ENCODE measurements at regions not wholly inside any gene's neighbourhood (a gene's known extent, or its start where the extent isn't known, plus 50 kb on each side); places are given as distances from the start of the nearest gene placed in this dataset.
A peak's percentile ranks its signal among the peaks of the same experiment; 100 is the strongest.

DNA sequence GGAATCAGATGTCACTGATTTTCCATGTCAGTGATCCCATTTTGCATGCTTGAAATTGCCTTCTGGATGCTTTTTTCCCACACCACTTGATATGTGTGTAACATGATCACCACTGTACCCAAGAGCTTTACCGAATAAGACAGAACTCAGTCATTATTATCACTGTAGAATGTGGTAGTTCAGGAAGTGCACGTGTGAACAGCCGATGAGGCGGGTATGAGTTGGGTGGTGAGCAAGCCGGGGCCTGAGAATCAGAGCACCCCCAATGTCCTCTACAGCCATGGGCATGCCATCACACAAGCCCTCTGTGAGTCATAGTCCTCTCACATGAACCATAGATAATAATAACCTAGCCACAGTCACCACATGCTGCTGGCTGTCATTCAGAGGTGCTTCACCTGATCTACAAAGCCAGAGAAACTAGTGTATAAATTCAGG lies 470.8 kb downstream of the SOX2 start:
- DNase-seq (ENCODE audit: insufficient read length, low spot score) (no peak), FAIRE-seq (no peak)

DNA sequence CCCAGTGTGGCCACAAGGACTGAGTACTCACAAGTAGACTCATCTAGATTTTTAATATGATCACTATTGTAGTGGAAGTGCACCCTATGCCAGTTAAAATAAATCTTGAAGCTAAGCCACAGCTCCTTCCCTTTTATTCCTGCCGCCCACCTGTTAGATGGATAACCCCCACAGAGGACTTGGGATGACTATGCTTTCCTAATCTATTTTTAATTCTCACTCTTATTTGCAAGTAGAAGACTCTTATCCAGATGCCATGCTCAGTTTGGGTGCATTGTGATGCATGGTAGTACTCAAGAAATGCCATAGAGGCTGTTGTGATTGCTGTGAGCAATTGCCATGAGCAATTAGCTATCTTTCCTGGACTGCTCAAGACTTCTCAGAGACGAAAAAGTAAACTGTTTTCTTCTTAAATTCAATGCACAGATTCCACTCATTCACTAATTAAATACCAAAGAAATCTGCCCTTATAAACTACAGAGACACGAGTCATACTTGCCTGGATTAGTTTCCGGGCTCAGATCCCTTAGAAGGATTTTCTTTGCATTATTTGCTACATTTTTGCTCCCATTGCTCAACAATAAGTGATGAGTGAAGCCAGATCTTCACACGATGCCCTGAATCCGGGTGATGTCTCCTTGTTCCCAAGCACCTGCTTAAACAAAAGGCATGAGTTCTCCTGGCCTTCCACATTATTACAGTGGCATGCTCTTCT lies 472.1 kb downstream of the SOX2 start:
- no peak for FAIRE-seq

DNA sequence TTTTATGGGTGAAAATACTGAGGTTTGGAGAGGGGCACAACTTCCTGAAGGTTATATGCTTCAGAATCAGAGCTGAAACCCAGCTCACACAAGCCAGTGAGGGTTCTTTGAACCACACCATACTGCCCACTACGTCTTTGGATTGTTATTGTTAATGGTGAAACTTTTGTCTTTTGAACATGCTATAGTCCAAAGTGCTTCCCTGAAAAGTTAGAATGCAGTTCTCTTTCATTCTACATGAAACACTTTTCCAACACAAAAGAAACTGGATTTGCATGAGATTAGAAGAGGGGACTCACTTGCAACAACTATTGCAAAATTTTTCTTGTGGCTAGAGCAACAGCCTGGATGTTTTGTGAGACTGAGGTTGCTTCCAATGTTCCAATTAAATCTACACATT lies 473.6 kb downstream of the SOX2 start:
- FAIRE-seq (no peak), DNase-seq (ENCODE audit: insufficient read length, low spot score) (no peak)

More for the DNA sequence above, 472.1 kb downstream of the SOX2 start:
- DNase-seq (ENCODE audit: insufficient read length, low spot score) = no peak

DNA sequence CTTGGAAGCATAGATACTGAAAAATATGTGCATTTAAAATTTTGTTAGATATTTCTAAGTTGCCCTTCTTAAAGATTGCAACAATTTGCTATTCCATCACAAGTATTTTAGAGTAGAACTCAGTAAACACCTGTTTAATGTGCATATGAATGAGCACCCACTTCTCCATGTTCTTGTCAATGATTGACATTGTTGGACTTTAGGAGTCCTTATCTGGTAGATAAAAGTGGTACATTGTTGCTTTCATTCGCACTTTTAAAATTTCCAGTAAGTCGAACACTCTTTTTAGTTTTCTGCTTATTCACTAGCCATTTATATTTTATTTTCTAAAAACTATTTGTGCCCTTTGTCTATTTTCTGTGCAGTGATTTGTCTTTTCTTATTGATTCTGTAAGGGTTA lies 478.3 kb downstream of the SOX2 start:
- DNase-seq (ENCODE audit: insufficient read length, low spot score) (no peak), FAIRE-seq (no peak)

DNA sequence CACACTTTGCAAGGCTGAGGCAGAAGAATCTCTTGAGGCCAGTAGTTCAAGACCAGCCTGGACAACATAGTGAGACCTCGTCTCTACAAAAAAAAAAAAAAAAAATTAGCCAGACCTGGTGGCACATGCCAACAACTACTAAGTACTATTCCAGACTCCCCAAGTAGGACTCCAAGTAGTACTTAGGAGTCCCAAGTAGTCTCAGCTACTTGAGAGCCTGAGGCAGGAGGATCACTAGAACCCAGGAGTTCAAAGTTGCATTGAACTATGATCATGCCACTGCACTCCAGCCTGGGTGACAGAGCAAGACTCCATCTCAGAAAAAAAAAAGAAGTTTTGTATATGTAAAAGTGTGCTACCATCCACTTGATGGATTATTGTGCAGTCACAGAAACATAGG lies 486.6 kb downstream of the SOX2 start:
- DNase-seq (ENCODE audit: insufficient read length, low spot score) (no peak), FAIRE-seq (no peak)

DNA sequence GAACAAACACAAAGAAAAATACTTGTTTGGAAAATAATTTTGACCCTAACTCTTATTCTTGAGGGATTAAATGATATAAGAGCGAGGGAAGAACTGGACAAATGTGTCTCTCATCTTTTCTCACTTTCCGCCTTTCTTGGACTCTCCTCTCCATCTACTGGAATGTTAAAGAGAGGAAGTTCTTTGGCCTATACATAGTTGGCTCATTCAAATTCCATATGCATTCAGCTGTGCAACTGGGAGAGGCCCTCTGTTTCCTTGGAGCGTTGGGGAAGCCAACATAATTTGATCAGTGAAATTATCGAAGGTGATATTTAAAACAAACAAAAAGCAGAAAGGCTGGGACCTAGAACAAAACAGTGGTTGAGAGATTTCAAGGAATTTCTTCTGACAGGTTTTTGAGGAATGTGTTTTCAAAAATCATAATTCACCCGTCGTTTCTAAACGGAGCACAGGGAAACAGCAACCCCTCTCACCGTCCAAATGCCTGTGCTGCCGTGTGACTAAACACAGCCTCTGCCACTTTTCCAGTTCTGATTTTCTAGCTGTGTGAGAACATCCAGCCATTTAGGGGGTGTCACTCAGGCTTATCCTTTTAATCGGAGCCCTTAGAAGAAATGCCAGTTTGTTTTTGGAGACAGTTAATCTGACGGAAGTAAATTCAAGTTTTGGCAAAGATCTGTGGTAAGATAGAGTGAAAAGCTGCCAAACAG lies 489.9 kb downstream of the SOX2 start:
- FAIRE-seq = no peak

DNA sequence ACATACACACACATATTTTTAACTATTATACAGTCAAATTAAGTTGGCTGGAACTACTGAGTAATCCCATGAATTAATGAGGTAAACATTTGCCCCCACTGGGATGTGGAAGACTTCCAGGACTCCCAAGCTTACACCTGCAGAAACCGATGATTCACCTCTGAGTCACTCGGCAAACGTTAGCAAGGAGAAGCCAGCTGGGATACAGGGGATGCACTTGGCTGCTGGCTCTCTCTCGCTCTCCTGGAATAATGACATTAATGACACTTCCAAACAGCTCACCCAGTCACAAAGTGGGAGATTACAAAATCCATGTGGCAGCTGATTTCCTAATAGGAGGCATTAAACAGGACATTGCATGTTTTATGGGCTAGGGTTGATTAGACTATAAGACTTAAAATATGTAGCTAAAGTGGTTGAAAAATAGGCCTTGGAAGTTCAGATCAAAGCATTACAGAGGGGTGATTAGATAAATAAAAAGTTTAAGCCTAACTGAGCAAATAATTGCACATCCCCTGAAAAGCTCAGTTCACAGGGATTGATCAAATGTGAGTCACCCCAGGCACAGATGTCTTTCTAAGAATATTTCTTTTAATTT lies 500.9 kb downstream of the SOX2 start:
- DNase-seq (ENCODE audit: insufficient read length, low spot score) = peak; percentile 25

More for the DNA sequence above, 489.9 kb downstream of the SOX2 start:
- no peak for DNase-seq (ENCODE audit: insufficient read length, low spot score)

DNA sequence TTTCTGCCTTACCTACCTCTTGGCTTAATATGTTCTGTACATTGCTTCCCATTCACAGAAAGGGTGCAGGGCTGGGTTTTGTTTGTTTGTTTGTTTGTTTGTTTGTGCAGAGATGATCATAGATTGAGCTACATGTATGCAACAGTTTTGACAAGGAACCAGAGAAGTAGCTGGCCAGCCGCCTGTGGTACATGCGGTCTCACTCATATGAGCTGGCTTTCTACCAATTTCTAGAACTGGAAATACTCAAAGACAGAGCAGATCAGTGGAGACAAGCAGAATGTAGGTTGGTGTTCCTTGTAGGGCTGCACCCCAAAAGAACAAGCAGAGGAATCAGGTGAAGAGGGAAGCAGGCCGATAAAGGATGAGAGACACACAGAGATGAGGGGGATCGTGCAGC lies 502.7 kb downstream of the SOX2 start:
- no peak for FAIRE-seq
- DNase-seq (ENCODE audit: insufficient read length, low spot score) = no peak

More for the DNA sequence above, 500.9 kb downstream of the SOX2 start:
- no peak for FAIRE-seq

DNA sequence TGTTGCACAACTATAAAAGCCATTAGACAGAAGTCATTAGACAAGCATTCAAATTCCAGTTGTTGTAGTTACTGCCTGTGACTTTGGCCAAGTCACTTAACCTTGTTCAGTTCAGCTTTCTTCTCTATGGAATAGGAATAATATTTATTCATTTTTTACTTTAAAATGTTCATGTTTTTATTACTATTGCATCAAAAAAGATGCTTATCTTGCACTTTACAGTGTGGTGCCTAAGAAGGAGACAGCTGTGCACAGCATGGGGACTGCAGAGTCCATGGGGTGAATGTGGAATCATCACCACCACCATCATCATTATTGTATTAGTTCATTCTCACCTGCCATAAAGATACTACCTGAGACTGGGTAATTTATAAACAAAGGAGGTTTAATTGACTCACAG lies 504.2 kb downstream of the SOX2 start:
- no peak for FAIRE-seq
- no peak for DNase-seq (ENCODE audit: insufficient read length, low spot score)

DNA sequence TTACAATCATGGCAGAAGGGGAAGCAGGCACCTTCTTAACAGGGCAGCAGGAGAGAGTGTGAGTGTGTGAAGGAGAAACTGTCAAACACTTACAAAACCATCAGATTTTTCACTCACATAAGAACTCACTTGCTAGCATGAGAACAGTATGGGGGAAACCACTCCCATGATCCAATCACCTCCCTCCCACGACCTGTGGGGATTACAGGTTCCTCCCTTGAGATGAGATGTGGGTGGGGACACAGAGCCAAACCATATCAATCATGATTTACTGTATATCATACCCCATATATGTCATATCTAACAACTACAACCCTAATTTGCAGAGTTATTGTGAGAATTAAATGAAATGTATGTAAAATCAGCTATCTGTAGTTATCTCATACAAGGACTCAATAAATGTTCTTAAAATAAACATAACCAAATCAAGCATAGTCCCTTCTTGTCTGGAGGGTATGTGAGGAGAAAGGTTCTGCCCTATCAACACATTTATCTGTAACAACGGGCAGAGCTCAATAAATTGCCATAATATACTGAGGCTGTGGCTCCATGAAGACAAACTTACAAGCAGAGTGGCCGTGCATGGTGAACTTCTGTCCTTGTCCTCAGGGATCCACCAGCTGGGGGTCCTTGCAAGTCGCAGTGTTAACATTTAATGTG lies 504.7 kb downstream of the SOX2 start:
- FAIRE-seq (no peak), DNase-seq (ENCODE audit: insufficient read length, low spot score) (no peak)

DNA sequence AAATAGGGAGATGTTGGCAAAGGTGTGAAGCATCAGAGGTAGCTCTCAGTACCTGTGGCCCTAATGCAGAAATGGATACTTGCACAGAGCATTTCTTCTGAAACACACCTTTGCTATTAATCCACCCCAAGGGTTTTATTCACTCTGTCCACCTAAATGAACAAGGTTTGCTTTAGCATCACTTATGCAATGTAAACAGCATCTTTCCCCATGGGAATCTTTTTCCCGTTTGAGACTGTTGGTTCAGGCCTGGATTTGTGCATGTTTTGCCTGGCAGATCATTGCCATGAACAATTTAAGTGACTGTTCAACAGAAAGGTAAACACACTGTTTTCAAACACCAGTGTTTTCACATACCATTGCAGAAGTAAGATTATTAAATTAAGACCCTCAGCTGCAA lies 508.3 kb downstream of the SOX2 start:
- FAIRE-seq (no peak), DNase-seq (ENCODE audit: insufficient read length, low spot score) (no peak)

DNA sequence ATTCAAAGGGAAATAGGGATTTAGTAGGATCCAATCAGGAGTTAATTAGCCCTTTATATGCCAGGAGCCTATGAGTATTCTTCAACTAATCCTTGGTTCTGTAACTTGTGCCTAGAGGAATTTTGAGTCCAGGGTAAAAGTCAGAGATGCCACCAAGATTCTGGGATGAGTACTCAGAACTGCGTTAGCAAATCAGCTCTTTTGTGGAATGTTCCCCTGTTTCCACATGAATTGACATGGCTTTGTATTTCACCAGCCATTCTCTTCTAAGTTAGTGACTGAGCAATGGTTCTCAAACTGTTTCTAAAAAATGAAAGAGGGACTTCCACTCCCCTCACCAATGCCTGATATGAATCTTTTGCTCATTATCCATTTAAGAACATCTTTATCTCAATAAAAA lies 508.7 kb downstream of the SOX2 start:
- DNase-seq (ENCODE audit: insufficient read length, low spot score) = no peak
- no peak for FAIRE-seq

DNA sequence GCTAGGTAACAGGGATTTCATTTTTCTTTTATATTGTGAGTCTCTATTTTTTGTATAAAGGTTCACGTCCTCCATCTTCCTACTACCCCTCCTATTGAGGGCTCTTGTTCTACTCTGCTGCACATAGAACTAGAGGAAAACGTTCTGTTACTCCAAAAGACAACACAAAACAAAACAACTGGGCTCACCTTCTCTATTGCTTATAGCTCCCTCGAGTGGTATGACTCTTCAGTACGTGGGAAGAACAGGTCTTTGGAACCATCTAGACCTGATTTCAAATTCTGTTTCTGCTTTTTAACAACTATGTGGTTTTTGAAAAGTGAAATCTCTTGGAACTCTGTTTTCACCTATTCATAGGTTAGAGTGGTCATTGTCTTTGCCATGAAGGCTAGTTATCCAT lies 515.3 kb downstream of the SOX2 start:
- no peak for DNase-seq (ENCODE audit: insufficient read length, low spot score)

DNA sequence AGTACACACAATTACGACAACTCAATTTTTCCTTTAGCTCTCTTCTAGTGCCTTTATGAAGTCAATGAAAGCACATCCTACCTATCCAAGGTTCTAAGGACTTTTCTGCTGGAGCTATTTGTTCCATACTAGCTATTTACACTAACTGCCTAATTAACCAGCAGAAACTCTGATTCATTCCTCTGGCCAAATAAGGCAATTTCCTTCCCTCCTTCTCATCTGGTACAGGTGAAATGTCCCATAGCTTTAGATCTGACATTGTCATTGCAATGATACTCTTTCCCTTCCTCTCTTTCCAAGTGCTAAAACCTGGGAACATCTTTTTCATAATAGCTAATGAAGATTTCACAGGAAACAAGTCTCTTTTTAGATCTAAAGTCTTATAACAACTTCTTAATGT lies 521.7 kb downstream of the SOX2 start:
- FAIRE-seq (no peak), DNase-seq (ENCODE audit: insufficient read length, low spot score) (no peak)

More for the DNA sequence above, 515.3 kb downstream of the SOX2 start:
- FAIRE-seq = no peak

DNA sequence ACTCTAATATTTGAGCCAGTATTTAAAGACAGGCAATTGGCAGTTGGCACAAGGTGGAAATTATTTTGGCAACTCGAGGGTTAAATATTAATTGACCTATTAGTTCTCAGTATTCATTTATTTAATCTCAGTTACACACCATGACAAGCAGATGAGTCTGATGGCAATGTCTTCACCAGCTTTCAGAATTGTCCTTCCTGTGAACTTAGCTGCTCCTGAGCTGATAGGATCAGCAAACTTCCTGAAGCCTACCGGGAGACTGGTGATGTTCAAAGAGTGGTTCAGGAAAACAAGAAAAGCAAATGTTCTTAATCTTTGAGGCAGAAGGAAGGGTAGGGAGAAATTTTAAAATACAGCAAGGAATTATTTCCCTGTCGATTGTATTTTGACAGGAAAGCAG lies 522.2 kb downstream of the SOX2 start:
- DNase-seq (ENCODE audit: insufficient read length, low spot score) (no peak), FAIRE-seq (no peak)

DNA sequence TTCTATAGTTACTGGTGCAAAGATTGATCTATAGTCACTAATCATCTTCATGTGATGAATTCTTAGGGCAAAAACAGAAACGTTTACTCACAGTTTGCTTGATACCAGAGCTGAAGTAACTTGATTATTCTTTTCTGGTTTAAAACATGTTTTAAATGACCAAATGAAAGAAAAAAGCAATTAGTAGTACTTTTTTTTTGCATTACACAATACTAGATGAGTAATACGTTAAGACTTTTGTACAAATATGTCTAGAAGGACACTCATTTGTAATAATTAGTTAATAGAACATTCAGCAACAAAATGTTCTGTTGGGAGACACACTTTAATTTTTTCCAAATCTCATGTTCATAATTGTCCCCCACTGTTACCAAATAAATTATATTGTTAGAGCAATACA lies 523.2 kb downstream of the SOX2 start:
- FAIRE-seq = no peak

DNA sequence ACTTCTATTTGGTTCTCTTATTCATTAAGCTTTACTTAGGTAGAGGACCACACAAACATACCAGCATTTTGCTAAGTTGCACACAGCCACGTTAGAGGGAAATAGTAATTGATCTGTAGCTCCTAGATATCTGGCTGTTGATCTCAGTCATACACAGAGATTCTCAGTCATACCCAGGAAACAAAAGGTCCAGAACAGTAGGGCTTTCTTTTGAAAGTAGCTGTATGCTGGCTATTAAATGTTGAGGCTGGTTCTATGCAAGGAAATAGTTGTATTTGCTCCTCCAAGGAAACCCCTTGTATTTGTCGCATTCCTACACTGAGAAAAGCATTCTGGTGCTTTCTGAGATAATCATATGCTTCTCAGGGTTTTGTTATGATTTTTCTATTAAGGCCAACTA lies 523.8 kb downstream of the SOX2 start:
- DNase-seq (ENCODE audit: insufficient read length, low spot score) (no peak), FAIRE-seq (no peak)

More for the DNA sequence above, 523.2 kb downstream of the SOX2 start:
- DNase-seq (ENCODE audit: insufficient read length, low spot score) = no peak

DNA sequence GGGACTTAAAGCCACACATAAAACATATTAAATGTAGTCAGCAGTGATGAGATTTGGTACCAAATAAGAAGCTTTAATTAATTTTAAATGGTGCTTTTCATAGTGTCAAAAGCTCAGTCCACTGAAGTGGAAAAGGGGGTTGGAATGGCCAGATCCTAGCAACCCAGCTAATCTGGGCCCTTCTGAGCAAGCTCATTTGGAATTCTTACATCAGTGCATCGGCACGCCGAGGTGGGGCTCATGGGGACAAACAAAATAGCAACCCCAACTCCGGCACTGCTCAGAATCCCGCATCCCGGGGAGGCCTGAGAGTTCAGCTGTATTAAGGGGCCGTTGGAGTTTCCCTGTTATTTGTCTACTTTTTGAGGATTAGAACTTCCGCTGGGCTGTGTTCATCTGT lies 526.4 kb downstream of the SOX2 start:
- no peak for DNase-seq (ENCODE audit: insufficient read length, low spot score)
- no peak for FAIRE-seq

DNA sequence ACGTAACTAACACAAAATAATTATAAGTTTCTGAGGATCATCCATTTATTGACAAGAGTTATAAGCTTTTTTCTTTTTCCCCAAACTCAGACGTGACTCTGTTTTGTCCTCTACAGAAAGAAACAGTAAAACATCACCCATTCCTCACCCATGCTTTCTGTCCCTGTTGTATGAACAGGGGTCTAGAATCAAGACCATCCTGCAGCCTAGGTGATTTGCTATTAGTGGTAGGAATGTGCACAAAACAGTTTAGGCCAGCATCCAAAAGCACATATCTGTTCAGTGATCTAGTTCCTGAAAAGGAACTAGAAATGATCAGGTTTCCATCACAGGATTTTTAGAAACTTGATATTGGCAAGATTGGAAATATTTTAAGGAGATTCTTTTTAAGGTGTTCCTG lies 527.6 kb downstream of the SOX2 start:
- FAIRE-seq (no peak), DNase-seq (ENCODE audit: insufficient read length, low spot score) (no peak)

DNA sequence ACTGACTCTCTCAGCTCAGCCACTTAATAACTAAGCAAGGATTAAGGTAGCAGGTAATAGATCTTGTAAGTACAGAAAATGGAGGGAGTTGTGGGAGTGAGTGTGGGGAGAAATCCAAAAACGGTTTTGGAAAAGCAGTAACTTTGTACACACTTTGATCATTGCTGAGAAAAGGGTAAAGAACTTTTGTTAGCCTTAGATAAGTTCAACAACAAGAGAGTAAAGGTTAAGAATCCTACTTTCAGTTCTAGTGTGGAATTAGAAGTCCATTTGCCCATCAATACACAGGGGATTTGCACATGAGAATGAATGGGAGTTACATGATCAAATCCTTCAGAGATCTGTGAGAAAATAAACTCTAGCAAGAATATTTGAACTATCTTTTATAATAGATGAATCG lies 528.7 kb downstream of the SOX2 start:
- no peak for DNase-seq (ENCODE audit: insufficient read length, low spot score)
- no peak for FAIRE-seq

DNA sequence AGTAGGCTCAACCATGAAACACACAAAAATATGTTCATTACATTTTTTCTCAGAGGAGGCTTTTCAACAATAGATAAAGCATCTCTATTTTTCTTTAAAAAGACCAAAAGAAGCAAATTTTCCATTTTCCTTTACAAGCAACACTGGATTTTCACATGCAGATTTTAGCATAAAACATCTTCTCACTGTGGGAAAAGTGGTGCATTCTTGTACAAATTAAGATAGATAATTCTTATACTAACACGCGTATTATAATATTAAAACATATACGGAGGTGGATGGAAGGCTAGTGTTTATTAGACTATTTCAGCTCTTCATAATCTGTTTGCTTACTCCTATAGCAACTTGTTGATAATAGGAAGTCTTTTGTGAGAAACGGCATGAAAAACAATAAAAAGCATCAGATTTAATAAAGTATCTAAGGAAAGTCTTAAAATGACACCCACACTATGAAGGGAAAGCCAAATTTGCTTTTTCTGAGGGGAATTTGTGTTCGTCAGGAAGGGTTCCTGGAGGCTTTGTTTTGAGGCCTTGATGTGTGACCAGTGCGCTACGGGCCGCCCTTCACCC lies 529.6 kb downstream of the SOX2 start:
- DNase-seq (ENCODE audit: insufficient read length, low spot score) (no peak), FAIRE-seq (no peak)
